ENCODE measurements at regions not wholly inside any gene's neighbourhood (a gene's known extent, or its start where the extent isn't known, plus 50 kb on each side); places are given as distances from the start of the nearest gene placed in this dataset.
"Not testable (repeated sequence)": the region's sequence is repeated elsewhere in the genome, so short reads cannot be mapped to it uniquely, and the experiment has no call there.

DNA sequence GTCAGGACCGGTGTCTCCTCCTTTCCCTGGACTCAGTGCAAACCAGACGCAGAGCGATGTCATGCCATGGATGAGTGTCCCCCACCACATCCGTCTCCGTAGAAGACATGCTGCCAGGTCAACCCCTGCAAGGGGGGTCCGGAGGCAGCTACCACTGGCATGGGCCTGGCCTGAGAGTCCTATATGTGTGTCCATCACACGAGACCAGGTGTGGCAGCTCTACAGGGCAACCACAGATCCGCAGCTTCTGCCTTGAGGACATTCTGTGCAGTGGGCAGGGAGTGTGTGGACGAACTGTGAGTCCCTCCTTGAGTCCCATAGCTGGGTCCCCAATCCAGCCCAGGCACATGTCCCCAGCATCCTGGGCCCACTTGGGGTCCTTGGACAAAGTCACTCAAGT is 133.6 kb downstream of the TNFRSF13B start:
- not testable (repeated sequence) for TF ChIP-seq MXI1 (IDR thresholded peaks at IDR 0.05; ENCODE audit: low read depth, low read length); CTCF (IDR thresholded peaks at IDR 0.05); EZH2phosphoT487 (IDR thresholded peaks at IDR 0.05; ENCODE audit: borderline replicate concordance, low read depth); FOXJ3 (CRISPR knock-in tag; IDR thresholded peaks at IDR 0.05); POLR2AphosphoS5 (IDR thresholded peaks at IDR 0.05; ENCODE audit: low read depth, low read length); TAF1 (IDR thresholded peaks at IDR 0.05; ENCODE audit: borderline replicate concordance, low read depth, low read length); SIN3A (IDR thresholded peaks at IDR 0.05; ENCODE audit: borderline replicate concordance, low read depth, low read length)
- TF ChIP-seq, protein P1, sequence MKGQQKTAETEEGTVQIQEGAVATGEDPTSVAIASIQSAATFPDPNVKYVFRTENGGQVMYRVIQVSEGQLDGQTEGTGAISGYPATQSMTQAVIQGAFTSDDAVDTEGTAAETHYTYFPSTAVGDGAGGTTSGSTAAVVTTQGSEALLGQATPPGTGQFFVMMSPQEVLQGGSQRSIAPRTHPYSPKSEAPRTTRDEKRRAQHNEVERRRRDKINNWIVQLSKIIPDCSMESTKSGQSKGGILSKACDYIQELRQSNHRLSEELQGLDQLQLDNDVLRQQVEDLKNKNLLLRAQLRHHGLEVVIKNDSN (IDR thresholded peaks at IDR 0.05; ENCODE audit: borderline replicate concordance, low read depth), result not testable (repeated sequence)
- TF ChIP-seq, protein P2, sequence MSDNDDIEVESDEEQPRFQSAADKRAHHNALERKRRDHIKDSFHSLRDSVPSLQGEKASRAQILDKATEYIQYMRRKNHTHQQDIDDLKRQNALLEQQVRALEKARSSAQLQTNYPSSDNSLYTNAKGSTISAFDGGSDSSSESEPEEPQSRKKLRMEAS (IDR thresholded peaks at IDR 0.05; ENCODE audit: low read depth), result not testable (repeated sequence)

All from SK-N-SH (cell line).